Frontal cortex (tissue), 3 donors: ENCODE measurements at regions not wholly inside any gene's neighbourhood (a gene's known extent, or its start where the extent isn't known, plus 50 kb on each side); places are given as distances from the start of the nearest gene placed in this dataset.

Experiments used
- DNase-seq, 2 donors: peaks; one replicate each; pipeline ENCODE4 v3.0.0; 2012; ENCODE audit warnings: low spot score in 2 of 2
- FAIRE-seq: peaks from 2 replicates; lab custom pipeline; 2012; peaks lifted over from hg19 to GRCh38; lab: Jason Lieb, UNC
- donor health status: control.
- donor health status: control.
- donor health status: control.

DNA sequence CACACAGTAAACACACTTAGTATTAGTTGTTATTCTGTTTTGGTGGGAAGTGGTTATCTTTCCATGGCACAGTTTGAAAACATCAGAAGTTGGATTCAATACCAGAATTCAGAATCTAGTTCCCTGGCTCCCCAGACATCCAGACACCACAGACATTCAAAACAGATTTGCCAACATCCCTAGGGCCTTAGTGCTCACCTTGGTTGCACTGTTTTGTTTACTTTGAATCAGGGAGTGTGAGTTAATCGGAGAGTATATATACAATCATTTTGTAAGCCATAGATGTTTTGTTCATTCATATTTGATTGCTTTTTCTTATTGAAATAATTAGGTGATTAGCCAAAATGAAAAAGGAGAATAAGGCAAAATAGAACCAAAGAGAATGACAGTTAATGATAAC, 324.7 kb upstream of the CLNK start:
- FAIRE-seq: no peak
- DNase-seq: no peak

DNA sequence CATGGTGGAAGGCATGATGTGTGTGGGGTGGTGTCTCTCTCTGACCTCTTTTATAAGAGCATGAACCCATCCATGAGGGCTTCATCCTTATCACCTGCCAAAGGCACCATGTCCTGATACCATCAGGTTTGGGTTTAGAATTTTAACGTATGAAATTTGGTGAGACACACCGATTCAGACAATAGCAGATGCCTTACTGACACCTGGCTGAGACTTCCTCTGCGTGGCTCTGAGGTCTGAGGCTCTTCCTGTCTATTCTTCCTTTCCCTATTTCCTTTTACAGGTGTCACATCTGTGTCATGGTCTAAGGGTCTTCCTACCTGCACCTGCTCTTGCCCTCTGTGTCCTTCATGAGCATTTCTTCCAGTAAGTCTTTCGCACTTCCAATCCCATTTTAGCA, 320.7 kb upstream of the CLNK start:
- FAIRE-seq (no peak), DNase-seq (no peak)

DNA sequence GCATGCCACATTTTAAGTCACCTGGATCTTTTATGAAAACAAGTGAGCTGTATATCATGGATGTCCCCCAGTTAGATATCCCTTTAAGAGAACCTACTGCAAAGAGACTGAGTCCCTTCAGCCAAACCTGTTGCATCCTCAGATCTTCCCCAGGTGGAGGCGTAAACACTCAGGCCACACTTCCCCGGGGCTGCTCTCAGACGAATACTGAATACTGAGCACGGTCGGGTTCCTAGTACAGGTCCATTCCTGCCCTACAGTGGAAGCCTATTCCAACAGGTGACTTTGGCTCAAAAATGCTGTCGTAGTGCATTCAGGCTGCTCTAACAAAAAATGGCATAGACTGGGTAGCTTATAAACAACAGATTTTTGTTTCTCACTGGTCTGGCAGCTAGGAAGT, 320.2 kb upstream of the CLNK start:
- no peak for DNase-seq

DNA sequence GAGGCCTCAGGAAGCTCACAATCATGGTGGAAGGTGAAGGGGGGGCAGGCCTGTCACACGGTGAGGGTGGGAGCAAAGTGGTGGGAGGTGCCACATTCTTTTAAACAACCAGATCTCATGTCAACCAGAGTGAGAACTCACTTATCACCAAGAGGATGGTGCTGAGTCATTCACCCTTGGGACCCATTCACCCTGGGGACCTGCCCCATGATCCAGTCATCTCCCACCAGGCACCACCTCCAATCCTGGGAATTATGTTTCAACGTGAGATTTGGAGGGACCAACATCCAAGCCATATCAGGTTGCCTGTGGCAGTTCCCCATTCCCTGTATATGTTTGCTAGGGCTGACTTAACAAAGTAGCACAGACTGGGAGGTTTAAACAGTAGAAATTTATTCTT, 318.4 kb upstream of the CLNK start:
- no peak for FAIRE-seq
- DNase-seq: no peak

More for the DNA sequence above, 320.2 kb upstream of the CLNK start:
- no peak for FAIRE-seq

DNA sequence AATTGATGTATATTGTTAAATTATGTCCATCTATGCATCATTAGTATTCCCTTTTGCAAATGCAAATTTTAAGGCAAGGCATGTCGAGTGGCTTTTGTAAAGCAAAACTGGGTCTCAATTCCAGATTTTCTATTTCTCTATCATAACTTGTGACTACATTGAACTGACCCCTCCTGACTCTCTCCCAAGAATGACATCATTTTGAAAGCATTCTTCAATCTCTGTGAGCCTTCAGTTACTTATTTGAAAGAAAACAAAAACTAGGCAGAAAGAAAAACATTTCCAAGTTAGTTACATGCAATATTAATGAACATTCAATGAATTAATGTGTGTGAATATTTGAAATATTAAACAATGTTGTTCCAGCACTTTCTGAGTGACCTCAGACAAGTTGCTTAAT, 314.3 kb upstream of the CLNK start:
- DNase-seq (no peak), FAIRE-seq (no peak)

DNA sequence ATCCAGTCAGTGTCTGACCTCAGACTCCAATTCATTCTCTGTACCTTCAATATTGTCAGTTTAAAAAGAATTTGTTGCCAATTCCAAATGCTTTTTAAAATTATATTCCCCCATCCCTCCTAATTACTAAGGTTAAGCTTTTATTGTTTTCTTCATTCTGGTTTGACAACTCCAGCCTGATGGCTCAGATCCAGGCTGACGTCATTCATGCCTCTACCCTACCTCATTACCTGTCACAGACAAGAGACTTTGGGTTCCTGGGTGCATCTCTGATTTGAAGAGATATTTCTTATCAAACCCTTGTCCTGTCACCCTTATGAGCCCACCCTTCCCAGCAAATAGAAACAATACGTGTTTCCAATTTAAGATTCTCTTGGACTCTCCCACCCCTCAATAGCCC, 300.2 kb upstream of the CLNK start:
- DNase-seq: no peak
- no peak for FAIRE-seq

DNA sequence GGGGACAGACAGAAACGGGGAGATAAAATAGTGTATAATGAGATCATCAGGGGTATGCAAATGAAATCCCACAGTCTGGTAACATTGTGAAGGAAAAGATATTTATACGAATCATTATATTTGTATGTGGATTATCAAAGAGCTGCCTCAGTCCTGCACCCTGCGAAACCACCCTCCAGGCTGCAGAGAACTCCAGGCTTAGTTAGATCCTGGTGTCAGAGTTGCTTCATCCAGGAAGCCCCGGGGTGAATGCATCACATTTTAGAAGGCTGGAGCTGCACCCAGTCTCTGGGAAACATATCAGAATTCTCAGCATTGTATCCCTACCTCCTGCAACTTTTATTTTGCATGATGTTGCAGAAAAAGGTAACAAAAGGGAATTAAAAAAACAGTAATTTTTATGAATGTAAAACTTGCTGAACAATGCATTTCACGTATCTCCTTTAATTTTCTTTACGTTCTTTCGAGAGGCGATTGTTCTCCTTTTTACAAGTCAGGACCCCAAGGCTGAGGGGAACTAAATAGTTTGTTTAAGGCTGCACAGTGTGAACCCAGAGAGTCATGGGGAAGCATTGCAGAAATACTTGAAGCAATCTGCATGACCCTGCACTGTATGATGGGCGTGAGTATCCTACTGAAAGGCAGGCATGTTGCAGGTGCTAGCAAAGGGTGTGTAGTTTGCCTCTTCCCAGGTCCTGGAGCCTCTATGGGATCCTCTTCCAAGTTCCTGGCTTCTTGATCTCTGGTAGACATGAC, 299.5 kb upstream of the CLNK start:
- FAIRE-seq: no peak
- no peak for DNase-seq

DNA sequence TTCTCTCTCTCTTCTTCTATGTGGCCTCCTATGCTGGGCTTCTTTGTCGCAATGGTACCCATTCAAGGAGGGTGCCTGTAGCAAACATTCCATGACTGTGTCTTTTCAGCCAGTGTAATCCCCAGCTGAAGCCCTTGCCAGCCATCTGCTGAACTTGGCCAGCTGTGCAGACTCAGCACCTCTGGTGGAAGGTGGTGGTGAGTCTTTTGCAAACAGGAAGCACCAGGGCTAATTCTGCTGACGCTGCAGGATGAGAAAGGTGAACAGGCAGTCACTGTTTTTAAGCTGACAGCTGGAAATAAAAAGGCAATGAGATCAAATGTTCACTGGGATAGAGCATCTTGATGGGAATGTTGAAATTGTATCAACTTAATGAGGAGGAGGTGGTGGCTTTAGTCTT, 298.7 kb upstream of the CLNK start:
- DNase-seq: no peak
- no peak for FAIRE-seq

DNA sequence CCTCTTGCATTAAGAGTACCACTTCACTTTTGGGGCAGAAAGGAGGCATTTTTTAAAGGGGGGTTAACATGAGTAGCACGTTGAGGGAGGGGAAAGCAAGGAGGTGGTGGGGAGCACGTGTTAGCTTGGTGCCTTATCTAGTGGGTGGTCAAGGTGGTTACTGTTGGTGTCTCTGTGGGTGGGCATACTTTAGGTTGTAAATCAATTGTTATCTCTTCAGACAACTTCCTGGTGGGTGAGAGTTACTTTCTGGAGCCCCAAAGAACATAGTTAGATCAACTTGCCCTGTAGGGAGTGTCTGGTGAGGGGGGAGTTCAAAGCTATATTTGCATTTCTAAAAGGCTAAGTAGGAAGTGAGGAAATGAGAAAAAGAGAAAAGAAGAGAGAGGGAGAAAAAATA, 297.7 kb upstream of the CLNK start:
- no peak for FAIRE-seq
- no peak for DNase-seq

DNA sequence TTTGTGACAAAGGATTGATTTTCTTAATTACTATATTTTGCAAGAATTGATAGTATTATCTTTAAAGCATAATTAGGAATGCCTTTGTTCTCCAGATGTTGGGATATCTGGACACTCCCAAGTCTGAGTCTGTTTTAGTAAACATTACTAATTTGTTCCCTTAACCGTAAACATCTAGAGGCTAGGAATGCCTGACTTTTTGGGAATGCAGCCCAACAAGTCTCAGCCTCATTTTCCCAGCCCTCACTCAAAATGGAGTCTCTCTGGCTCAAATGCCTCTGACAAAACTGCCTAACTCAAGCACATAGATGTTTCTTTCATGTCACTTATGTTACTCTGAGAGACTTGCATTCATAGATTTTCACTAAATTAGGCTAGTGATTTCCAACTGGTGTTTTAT, 297.0 kb upstream of the CLNK start:
- DNase-seq: no peak
- no peak for FAIRE-seq

DNA sequence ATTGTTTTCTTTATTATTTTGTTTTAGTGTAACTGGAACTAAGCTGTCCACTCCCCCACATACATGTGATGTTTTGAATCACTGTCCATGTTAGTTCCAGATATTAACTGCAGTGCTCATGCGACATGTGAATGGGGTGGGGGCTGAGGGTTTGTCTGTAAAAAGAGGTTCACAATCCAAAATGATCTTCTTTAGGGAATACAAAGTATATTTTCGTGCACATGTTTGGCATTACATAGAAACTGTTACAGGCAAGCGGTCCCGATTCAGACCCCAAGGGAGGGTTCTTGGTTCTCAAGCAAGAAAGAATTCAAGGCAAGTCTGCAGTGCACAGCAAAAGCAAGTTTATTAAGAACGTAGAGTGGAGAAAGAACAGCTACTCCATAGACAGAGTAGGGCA, 296.5 kb upstream of the CLNK start:
- FAIRE-seq (no peak), DNase-seq (no peak)

DNA sequence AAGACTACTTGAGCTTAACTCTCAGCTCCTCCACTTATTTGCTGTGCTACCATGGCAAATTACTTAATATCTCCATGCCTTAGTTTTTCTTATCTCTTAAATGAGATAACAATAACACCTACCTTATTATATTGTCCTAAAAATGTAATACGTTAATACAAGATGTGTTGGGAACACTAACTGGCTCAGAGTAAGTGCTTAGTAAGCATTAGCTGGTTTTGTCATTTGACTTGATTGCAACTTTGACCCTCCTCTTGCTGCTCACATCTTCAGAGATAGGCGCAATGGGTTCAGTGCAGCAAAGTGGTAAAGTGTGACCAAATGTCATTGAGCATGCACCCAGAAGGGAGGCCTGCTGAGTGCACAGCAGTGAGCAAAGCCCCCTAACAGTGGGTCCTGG, 294.5 kb upstream of the CLNK start:
- FAIRE-seq (no peak), DNase-seq (no peak)

DNA sequence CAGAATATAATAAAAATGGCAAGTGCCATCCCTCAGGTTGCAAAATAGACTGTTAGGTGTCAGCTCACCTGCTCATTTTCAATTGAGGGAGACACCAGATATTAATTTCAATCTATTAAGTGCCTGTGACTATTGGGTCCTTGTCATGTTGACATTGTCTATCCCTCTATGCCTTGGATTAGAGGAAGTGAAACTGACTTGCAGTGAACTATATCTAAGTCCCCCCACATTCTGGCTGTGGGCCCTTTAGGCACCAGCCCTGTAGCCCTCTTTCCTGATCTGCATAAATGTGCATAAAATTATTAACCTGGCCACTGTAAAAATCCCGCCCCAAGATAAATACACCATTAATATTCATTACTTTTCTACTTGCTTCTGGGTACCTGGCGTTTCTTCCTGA, 293.0 kb upstream of the CLNK start:
- DNase-seq (no peak), FAIRE-seq (no peak)

DNA sequence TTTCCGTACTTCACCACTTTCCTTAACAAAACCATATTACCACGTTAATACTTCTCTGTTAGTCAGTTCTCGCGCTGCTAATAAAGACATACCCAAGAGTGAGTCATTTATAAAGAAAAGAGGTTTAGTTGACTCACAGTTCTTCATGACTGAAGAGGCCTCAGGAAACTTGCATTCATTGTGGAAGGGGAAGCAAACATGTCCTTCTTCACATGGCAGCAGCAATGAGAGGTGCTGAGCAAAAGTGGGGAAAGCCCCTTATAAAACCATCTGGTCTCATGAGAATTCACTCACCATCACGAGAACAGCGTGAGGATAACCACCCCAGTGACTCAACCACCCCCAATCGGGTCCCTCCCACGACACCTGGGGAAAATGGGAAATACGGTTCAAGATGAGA, 289.8 kb upstream of the CLNK start:
- no peak for FAIRE-seq
- no peak for DNase-seq

DNA sequence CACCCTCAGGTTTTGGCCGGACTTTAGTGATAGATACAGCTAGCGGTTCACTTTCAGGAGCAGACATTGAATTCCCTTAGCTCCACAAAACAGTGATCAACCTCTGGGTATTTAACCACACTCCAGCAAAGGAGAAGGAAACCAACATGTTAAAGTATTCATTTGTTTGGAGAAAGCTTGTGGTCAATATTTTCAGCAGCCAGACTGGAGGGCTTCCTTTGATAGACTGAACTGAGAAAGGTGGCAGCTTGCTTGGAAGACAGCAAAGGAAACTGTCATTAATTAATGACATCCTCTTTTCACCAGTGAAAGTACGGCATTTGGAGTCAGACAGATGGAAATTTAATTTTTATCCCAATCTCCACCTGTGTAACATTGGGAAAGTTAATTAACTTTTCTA, 289.1 kb upstream of the CLNK start:
- DNase-seq (no peak), FAIRE-seq (no peak)

DNA sequence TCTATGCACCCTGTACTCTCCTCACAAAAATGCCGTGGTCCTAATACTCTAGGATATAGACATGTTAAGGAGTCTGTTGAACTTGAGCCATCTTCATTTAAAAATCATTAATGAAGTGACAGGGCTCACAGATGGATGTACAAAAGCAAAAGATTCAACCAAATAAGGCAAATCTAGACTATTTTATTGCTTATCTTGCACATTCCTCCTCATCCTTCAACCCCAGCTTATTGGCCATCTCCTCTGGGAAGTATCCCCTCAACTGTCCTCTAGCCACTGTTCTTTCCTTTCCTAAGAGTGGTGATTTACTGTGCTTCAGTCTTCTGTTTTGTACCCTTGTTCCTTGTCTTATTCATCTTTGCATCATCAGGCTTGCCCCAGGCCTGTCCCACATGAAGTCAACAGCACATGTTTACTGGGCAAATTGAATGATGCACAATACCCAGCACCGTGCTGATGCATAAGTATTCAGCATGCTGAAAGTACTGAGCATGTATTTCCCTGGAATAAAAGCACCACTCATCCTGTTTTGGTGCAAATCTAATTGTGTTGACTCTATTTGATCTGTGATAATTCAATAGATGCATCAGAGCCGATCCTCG, 287.3 kb upstream of the CLNK start:
- FAIRE-seq (no peak), DNase-seq (no peak)

DNA sequence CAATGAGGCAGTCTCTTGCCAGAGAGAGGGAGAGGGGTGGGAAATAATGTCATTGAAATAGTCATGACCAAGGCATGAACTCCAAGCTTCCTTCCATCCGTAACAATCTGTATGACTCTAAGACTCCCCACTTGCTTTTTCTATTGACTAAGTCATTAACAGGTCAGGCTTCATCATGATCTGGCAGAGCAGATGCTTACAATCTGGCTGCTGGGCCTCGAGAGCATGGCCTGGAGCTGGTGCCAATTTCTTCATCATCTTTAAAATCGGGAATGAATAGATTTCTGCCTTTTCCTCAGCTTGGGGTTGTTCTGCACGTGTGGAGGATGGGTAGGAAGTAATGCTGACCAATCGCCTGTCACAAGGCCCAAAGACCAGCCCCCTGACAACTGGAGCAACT, 280.6 kb upstream of the CLNK start:
- no peak for DNase-seq
- no peak for FAIRE-seq

DNA sequence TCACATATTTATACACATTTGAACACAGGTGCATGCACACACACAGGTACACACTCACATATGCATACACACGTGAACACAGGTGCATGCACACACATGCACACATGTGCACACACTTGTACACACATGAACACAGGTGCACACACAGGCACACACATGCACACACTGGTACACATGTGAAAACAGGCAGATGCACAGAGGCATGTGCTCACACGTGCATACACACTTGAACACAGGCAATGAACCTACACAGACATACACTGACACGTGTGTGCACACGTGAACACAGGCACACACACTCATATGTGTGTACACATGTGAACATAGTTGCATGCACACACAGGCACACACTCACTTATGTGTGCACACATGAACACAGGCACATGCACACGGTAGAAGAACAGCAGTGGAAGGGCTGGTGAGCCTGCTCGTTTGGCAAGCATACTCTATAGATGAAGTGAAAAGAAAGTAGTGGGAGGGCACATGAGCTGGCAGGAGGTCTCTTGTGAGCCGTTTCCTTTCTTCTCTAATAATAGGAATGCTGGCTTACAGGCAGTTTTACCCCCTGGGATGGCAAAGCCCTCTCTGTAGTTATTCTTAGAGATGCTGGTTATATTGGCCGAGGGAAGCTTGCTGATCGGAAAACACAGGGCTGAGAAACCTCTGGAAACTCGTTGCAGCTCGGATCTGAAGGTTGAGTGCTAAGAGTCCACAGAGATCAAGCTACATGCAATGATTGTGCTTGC, 279.6 kb upstream of the CLNK start:
- FAIRE-seq: no peak
- no peak for DNase-seq

DNA sequence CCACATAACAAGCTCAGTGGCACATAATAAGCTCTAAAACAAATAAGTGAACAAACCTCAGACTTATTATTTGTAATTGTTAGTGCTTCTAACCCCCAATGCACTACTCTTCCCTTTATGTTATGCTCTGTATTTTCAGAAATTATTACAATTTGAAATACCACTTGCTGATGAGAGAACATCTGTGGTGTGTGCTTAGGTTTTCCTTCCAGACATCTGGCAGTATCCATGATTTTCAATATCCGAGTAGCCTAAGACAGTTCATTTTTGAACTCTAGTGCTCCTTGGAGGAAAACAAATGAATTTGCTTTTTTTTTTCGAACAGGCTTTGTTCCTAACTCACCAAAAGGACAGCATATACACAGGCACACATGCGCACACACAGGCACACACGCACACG, 278.7 kb upstream of the CLNK start:
- no peak for DNase-seq
- no peak for FAIRE-seq

DNA sequence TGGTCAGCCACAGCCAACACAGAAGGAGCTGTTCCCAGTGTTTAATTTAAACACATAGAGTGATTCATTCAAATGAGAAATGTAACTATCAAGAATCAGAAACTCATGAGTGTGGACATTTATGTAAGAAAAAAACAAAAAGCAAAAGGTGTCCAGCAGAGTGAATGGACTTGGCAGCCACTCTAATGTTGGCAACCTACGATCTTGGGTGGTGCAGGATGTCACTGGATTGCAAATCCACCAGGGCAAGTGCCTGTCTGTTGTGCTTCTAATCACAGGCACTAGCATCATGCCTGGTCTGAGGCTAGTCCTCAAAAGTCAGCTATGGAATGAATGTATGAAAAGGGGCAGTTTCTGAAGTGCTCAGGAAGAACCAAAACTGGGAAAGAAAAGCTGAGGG, 277.7 kb upstream of the CLNK start:
- DNase-seq (no peak), FAIRE-seq (no peak)

DNA sequence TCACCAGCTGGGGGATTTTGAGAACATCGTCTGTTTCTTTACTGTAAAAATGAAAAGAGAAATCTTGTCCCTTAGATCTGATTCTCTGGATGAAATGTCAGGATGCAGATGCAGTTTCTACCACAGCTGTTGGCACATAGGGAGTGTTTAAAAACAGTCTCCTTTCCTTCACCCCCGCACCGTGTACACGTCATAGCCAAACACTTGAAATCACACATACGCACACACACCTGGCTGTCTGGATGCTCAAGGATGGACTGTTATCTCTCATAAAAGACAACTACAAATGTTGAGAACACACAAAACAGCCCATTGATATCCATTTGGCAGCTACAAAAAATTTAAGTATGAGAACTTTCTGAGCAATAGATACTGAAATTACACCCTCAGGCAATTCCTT, 275.8 kb upstream of the CLNK start:
- DNase-seq: no peak

More for the DNA sequence above, 275.8 kb upstream of the CLNK start:
- no peak for FAIRE-seq
